MCF 10A (cell line): ENCODE measurements at regions not wholly inside any gene's neighbourhood (a gene's known extent, or its start where the extent isn't known, plus 50 kb on each side); places are given as distances from the start of the nearest gene placed in this dataset.

Experiments used
- BruUV-seq: library from RNA; stranded (reverse); fragments of 400-500 nt; replicated peaks from 2 replicates; lab custom pipeline; 2021; lab: Mats Ljungman, UMichigan
- CTCF ChIA-PET: fragments of 300-600 bp; sonication (Branson Sonifier 250); formaldehyde crosslinking; extraction: SDS; loops from one replicate; lab custom pipeline; 2021; ENCODE audit warnings: antibody characterized with exemption, inconsistent platforms; lab: Yijun Ruan, JAX
- POLR2A ChIA-PET: fragments of 300-600, 350-650 bp; sonication (Branson Sonifier 250); formaldehyde crosslinking; extraction: SDS; loops from one replicate; lab custom pipeline; 2020; ENCODE audit warnings: antibody characterized with exemption, inconsistent platforms; lab: Yijun Ruan, JAX
- DNase-seq: peaks from one replicate; pipeline ENCODE4 v3.0.0-alpha.2; 2018; ENCODE audit not compliant: unreplicated experiment
- H3K27ac Mint-ChIP-seq: one replicate; pipeline ENCODE4 v1.8.0; 2022; ENCODE audit warnings: mild to moderate bottlenecking, low read depth, mixed read lengths; ENCODE audit not compliant: unreplicated experiment
- H3K27me3 Mint-ChIP-seq: one replicate; pipeline ENCODE4 v1.8.0; 2022; ENCODE audit warnings: mixed read lengths; ENCODE audit not compliant: insufficient read depth, unreplicated experiment
- H3K36me3 Mint-ChIP-seq: one replicate; pipeline ENCODE4 v1.8.0; 2022; ENCODE audit warnings: mild to moderate bottlenecking, moderate library complexity, mixed read lengths; ENCODE audit not compliant: insufficient read depth, unreplicated experiment
- H3K4me1 Mint-ChIP-seq: one replicate; pipeline ENCODE4 v1.8.0; 2022; ENCODE audit warnings: mixed read lengths; ENCODE audit not compliant: insufficient read depth, unreplicated experiment
- H3K4me3 Mint-ChIP-seq: one replicate; pipeline ENCODE4 v1.8.0; 2022; ENCODE audit warnings: mild to moderate bottlenecking, moderate library complexity, mixed read lengths; ENCODE audit not compliant: unreplicated experiment
- H3K9me3 Mint-ChIP-seq: one replicate; pipeline ENCODE4 v1.8.0; 2022; ENCODE audit warnings: mixed read lengths; ENCODE audit not compliant: unreplicated experiment
- CTCF ChIP-seq: fragments of 200-600 bp; IDR thresholded peaks from one replicate; pipeline ENCODE4 v1.8.0; 2022; ENCODE audit warnings: antibody characterized with exemption, mild to moderate bottlenecking; ENCODE audit not compliant: unreplicated experiment
- intact Hi-C: fragments of 100-400 bp; cut with micrococcal nuclease; formaldehyde crosslinking; loops from 2 replicates; pipeline ENCODE4 v1.14.1; 2022

GRCh38 chr15:59953392-59953883 is 50.7 kb upstream of the FOXB1 start:
- no peaks in the 10 kb centered on the region for H3K9me3 Mint-ChIP-seq
- intact Hi-C loops, result no loop called here
- H3K27me3 Mint-ChIP-seq, result no peaks in the 10 kb centered on the region
- no peaks in the 10 kb centered on the region for H3K36me3 Mint-ChIP-seq
- no peak overlapping the region for H3K27ac Mint-ChIP-seq
- ChIA-PET CTCF (interaction anchor here (1.6 kb wide), 1 partner anchor 36 kb away, joined by 3 read pairs; no protein-coding TSS in a partner anchor), POLR2A (no interaction called here)
- no peaks in the 10 kb centered on the region for H3K4me1 Mint-ChIP-seq
- no peak overlapping the region for H3K4me3 Mint-ChIP-seq
- no peak for TF ChIP-seq CTCF
- DNase-seq, result no peak
- no TSS peak for BruUV-seq

GRCh38 chr15:59952960-59953359 is 51.2 kb upstream of the FOXB1 start:
- ChIA-PET POLR2A (no interaction called here), CTCF (interaction anchor here (1.6 kb wide), 1 partner anchor 36 kb away, joined by 3 read pairs; no protein-coding TSS in a partner anchor)
- Mint-ChIP-seq H3K27me3 (no peaks in the 10 kb centered on the region), H3K4me3 (no peak overlapping the region), H3K27ac (no peak overlapping the region), H3K4me1 (no peaks in the 10 kb centered on the region), H3K9me3 (no peaks in the 10 kb centered on the region), H3K36me3 (no peaks in the 10 kb centered on the region)
- no TSS peak for BruUV-seq
- intact Hi-C loops, result no loop called here
- TF ChIP-seq CTCF, result no peak
- DNase-seq, result no peak

- POLR2A ChIA-PET, result no interaction called here
- intact Hi-C loops, result no loop called here
- CTCF ChIA-PET, result no interaction called here
- Mint-ChIP-seq H3K27ac (no peak overlapping the region), H3K27me3 (no peaks in the 10 kb centered on the region), H3K36me3 (no peaks in the 10 kb centered on the region), H3K9me3 (no peaks in the 10 kb centered on the region), H3K4me1 (no peaks in the 10 kb centered on the region), H3K4me3 (no peak overlapping the region)
- peak; percentile 38 for DNase-seq
- no TSS peak for BruUV-seq
- TF ChIP-seq CTCF, result no peak
Observed at GRCh38 chr15:59950603-59951388, 53.3 kb upstream of the FOXB1 start.

DNA sequence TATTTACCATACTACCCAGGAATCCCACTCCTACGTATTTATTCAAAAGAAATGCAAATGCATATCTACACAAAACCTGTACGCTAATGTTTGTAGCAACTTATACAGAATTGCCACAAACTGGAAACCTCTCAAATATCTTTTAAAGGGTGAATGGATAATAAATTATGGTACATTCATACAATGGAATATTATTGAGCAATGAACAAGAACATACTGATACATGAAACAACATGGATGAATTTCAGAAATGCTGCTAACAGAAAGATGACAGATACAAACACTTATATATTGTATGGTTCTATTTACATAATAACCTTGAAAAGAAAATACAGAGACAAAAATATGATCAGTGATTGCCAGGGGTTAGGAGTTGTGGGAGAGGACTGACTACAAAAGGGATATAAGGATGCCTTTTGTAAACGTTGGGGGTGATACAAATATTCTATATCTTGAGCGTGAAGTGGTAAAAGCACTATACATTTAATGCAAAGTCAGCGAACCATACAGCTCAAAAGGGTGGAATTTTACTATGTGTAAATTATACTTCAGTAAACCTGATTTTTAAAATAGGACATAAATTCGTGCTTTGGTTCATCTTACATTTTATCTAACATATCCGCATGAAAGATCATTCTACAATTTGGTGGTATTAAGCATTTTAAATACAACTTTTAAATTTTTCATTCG is 55.0 kb upstream of the FOXB1 start:
- no peaks in the 10 kb centered on the region for H3K4me1 Mint-ChIP-seq
- no peaks in the 10 kb centered on the region for H3K36me3 Mint-ChIP-seq
- no peak for TF ChIP-seq CTCF
- H3K9me3 Mint-ChIP-seq, result no peaks in the 10 kb centered on the region
- no peak overlapping the region for H3K4me3 Mint-ChIP-seq
- no peak for DNase-seq
- H3K27ac Mint-ChIP-seq, result no peak overlapping the region
- intact Hi-C loops, result no loop called here
- H3K27me3 Mint-ChIP-seq, result no peaks in the 10 kb centered on the region
- POLR2A ChIA-PET, result no interaction called here
- BruUV-seq, result no TSS peak
- CTCF ChIA-PET, result no interaction called here
